Pons (tissue), 1 donor: ENCODE measurements at regions not wholly inside any gene's neighbourhood (a gene's known extent, or its start where the extent isn't known, plus 50 kb on each side); places are given as distances from the start of the nearest gene placed in this dataset.
A peak's percentile ranks its signal among the peaks of the same experiment; 100 is the strongest.

Source experiments
- DNase-seq: peaks from one replicate; pipeline ENCODE4 v3.0.0-alpha.2; 2016; ENCODE audit warnings: low spot score

GRCh38 chr10:128421371-128422160 is 295.3 kb upstream of the MKI67 start:
- no peak for DNase-seq

- DNase-seq: no peak
Observed at GRCh38 chr10:128422190-128422589, 296.0 kb upstream of the MKI67 start.

GRCh38 chr10:128422999-128423398 is 296.8 kb upstream of the MKI67 start:
- no peak for DNase-seq

- no peak for DNase-seq
Observed at GRCh38 chr10:128429321-128429720, 303.1 kb upstream of the MKI67 start.

- DNase-seq: no peak
Observed at GRCh38 chr10:128429835-128430513, 303.8 kb upstream of the MKI67 start.

GRCh38 chr10:128431083-128431482 is 304.9 kb upstream of the MKI67 start:
- DNase-seq: no peak

GRCh38 chr10:128431506-128431905 is 305.3 kb upstream of the MKI67 start:
- no peak for DNase-seq

- DNase-seq: no peak
Observed at GRCh38 chr10:128432011-128432410, 305.8 kb upstream of the MKI67 start.

- no peak for DNase-seq
Observed at GRCh38 chr10:128432423-128432822, 306.2 kb upstream of the MKI67 start.

- DNase-seq: no peak
Observed at GRCh38 chr10:128435811-128436210, 309.6 kb upstream of the MKI67 start.

- no peak for DNase-seq
Observed at GRCh38 chr10:128437786-128438345, 311.6 kb upstream of the MKI67 start.

GRCh38 chr10:128438417-128439063 is 312.3 kb upstream of the MKI67 start:
- DNase-seq: no peak

GRCh38 chr10:128440513-128441160 is 314.4 kb upstream of the MKI67 start:
- DNase-seq: no peak

- no peak for DNase-seq
Observed at GRCh38 chr10:128443925-128444518, 317.8 kb upstream of the MKI67 start.

GRCh38 chr10:128448796-128449195 is 322.6 kb upstream of the MKI67 start:
- no peak for DNase-seq

- DNase-seq: no peak
Observed at GRCh38 chr10:128451879-128452278, 325.7 kb upstream of the MKI67 start.

GRCh38 chr10:128456271-128456670 is 330.0 kb upstream of the MKI67 start:
- no peak for DNase-seq

- no peak for DNase-seq
Observed at GRCh38 chr10:128457136-128457535, 330.9 kb upstream of the MKI67 start.

- DNase-seq: no peak
Observed at GRCh38 chr10:128461991-128462390, 335.8 kb upstream of the MKI67 start.

GRCh38 chr10:128462844-128463243 is 336.6 kb upstream of the MKI67 start:
- DNase-seq: no peak

GRCh38 chr10:128463991-128464760 is 338.0 kb upstream of the MKI67 start:
- DNase-seq: peak; percentile 5
